GM13976 (cell line): ENCODE measurements at regions not wholly inside any gene's neighbourhood (a gene's known extent, or its start where the extent isn't known, plus 50 kb on each side); places are given as distances from the start of the nearest gene placed in this dataset.

ENCODE experiments used
- DNase-seq: peaks from one replicate; pipeline ENCODE4 v3.0.0; 2012; ENCODE audit warnings: low spot score
- in situ Hi-C: fragments of 300-500 bp; cut with MboI; formaldehyde crosslinking; loops from one replicate; pipeline ENCODE4 v1.12.0; 2022; ENCODE audit warnings: low sequenced_read_pairs, mixed read lengths, inconsistent platforms; ENCODE audit not compliant: unreplicated experiment
- TF ChIP-seq, protein P1 (sequence below): IDR thresholded peaks from 2 replicates; pipeline ENCODE4 v1.5.1; 2012; ENCODE audit warnings: borderline replicate concordance, mild to moderate bottlenecking; ENCODE audit not compliant: insufficient read depth; ENCODE audit errors: extremely low read depth, missing control alignments, control extremely low read depth

- DNase-seq: no peak
- in situ Hi-C loops: no loop called here
- TF ChIP-seq, protein P1, sequence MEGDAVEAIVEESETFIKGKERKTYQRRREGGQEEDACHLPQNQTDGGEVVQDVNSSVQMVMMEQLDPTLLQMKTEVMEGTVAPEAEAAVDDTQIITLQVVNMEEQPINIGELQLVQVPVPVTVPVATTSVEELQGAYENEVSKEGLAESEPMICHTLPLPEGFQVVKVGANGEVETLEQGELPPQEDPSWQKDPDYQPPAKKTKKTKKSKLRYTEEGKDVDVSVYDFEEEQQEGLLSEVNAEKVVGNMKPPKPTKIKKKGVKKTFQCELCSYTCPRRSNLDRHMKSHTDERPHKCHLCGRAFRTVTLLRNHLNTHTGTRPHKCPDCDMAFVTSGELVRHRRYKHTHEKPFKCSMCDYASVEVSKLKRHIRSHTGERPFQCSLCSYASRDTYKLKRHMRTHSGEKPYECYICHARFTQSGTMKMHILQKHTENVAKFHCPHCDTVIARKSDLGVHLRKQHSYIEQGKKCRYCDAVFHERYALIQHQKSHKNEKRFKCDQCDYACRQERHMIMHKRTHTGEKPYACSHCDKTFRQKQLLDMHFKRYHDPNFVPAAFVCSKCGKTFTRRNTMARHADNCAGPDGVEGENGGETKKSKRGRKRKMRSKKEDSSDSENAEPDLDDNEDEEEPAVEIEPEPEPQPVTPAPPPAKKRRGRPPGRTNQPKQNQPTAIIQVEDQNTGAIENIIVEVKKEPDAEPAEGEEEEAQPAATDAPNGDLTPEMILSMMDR: no peak
These were observed 1036.4 kb downstream of the PCDH18 start for GRCh38 chr4:136495851-136496250.

- no peak for DNase-seq
- in situ Hi-C loops: no loop called here
- TF ChIP-seq, protein P1: no peak
These were observed 1037.2 kb downstream of the PCDH18 start for GRCh38 chr4:136495076-136495475.

- TF ChIP-seq, protein P1: no peak
- no peak for DNase-seq
- in situ Hi-C loops: no loop called here
These were observed 1043.2 kb downstream of the PCDH18 start for GRCh38 chr4:136489101-136489500.

DNA sequence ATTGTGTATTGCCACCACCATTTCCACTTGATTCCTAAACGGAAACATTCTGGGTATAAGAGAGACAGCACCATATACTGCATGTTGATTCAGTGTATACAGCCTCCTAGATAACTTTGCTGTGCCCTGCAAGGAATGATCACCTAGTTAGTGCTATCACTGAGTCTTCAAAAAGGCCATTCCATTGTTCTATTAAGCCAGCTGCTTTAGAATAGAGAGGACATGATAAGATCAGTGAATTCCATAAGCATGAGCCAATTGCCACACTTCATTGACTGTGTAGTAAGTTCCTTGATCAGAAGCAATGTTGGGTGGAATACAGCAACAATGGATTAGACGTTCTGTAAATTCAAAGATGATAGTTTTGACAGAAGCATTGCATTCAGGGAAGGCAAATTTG, 1047.3 kb downstream of the PCDH18 start:
- in situ Hi-C loops: no loop called here
- no peak for DNase-seq
- TF ChIP-seq, protein P1: no peak

GRCh38 chr4:136476753-136477152, 1055.5 kb downstream of the PCDH18 start:
- DNase-seq: no peak
- in situ Hi-C loops: no loop called here
- TF ChIP-seq, protein P1: no peak

GRCh38 chr4:136471051-136471450, 1061.2 kb downstream of the PCDH18 start:
- DNase-seq: no peak
- TF ChIP-seq, protein P1: no peak
- in situ Hi-C loops: no loop called here

- in situ Hi-C loops: no loop called here
- TF ChIP-seq, protein P1: no peak
- DNase-seq: no peak
These were observed 1066.6 kb downstream of the PCDH18 start for GRCh38 chr4:136465691-136466090.
